Omental fat pad (tissue), 3 donors: ENCODE measurements at regions not wholly inside any gene's neighbourhood (a gene's known extent, or its start where the extent isn't known, plus 50 kb on each side); places are given as distances from the start of the nearest gene placed in this dataset.
A peak's percentile ranks its signal among the peaks of the same experiment; 100 is the strongest.
"Not testable (repeated sequence)": the region's sequence is repeated elsewhere in the genome, so short reads cannot be mapped to it uniquely, and the experiment has no call there.

Experiments used
- ATAC-seq: fragments of 150-250 bp; one replicate; pipeline ENCODE4 v1.9.1; 2016; ENCODE audit warnings: mild to moderate bottlenecking, moderate library complexity; ENCODE audit not compliant: low FRiP score
- DNase-seq: peaks from one replicate; pipeline ENCODE4 v3.0.0-alpha.2; 2019; ENCODE audit warnings: low spot score
- TF ChIP-seq, protein P1 (sequence below), 3 donors: fragments of 450-650 bp; IDR thresholded peaks; one replicate each; pipeline ENCODE4 v1.5.1; 2016 to 2017; ENCODE audit warnings: antibody characterized with exemption in 3 of 3, mild to moderate bottlenecking in 3 of 3, moderate library complexity in 2 of 3

DNA sequence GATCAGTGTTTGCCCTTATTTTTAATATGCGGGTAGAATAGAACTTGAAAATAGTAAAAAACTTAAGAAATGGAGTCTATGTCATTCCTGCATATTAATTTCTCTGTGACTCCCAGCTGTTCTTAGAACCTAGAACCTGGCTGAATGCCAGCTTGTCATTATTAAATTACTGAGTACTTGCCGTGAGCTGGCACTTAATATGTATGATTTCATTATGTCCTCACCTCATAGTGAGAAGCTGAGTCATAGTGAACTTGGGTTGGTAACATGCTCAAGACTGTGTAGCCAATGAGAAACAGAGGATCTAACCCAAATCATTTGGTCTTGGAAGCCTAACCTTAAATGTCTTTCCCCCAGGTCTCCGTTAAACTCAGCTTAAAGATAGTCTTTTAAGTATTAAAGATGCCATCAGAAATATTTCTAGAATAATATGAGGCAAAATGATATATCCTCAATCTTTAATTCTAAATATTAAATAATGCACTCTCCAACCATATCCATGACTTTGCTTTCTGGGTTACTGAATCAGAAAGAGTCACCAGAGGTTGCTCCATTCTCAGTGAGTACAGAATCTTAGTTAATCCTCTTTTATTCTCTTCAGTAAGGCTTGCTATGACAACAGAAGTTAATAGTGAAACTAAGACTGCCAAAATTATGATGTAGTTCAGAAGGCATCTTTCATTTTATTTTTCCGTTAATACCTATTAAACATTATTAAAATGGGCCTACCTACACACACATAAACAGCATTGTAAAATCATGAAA is 58.6 kb upstream of the TLL1 start:
- peak; percentile 28 for ATAC-seq
- TF ChIP-seq, protein P1, sequence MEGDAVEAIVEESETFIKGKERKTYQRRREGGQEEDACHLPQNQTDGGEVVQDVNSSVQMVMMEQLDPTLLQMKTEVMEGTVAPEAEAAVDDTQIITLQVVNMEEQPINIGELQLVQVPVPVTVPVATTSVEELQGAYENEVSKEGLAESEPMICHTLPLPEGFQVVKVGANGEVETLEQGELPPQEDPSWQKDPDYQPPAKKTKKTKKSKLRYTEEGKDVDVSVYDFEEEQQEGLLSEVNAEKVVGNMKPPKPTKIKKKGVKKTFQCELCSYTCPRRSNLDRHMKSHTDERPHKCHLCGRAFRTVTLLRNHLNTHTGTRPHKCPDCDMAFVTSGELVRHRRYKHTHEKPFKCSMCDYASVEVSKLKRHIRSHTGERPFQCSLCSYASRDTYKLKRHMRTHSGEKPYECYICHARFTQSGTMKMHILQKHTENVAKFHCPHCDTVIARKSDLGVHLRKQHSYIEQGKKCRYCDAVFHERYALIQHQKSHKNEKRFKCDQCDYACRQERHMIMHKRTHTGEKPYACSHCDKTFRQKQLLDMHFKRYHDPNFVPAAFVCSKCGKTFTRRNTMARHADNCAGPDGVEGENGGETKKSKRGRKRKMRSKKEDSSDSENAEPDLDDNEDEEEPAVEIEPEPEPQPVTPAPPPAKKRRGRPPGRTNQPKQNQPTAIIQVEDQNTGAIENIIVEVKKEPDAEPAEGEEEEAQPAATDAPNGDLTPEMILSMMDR (IDR thresholded peaks at IDR 0.05), result no peak
- no peak for DNase-seq

DNA sequence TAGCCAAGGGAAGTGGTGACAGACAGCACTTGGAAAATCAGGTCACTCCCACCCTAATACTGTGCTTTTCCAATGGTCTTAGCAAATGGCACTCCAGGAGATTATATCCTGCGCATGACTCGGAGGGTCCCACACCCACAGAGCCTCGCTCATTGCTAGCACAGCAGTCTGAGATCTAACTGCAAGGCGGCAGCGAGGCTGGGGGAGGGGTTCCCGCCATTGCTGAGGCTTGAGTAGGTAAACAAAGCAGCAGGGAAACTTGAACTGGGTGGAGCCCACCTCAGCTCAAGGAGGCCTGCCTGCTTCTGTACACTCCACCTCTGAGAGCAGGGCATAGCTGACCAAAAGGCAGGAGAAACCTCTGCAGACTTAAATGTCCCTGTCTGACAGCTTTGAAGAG is 53.9 kb upstream of the TLL1 start:
- not testable (repeated sequence) for DNase-seq, ATAC-seq
